IMR-90 (cell line): ENCODE measurements at regions not wholly inside any gene's neighbourhood (a gene's known extent, or its start where the extent isn't known, plus 50 kb on each side); places are given as distances from the start of the nearest gene placed in this dataset.
A peak's percentile ranks its signal among the peaks of the same experiment; 100 is the strongest.

Source experiments
- ATAC-seq: fragments of 200-7000 bp; cut with Tn5 transposase; 2 replicates; pipeline ENCODE4 v1.9.1; 2020; ENCODE audit warnings: low read depth, mild to moderate bottlenecking, moderate library complexity
- BruUV-seq: library from RNA; stranded (reverse); fragments of 400-500 nt; replicated peaks from 2 replicates; lab custom pipeline; 2021; lab: Mats Ljungman, UMichigan
- CTCF ChIA-PET: fragments of 300-600 bp; formaldehyde crosslinking; extraction: SDS; loops from one replicate; lab custom pipeline; 2021; ENCODE audit warnings: antibody characterized with exemption; lab: Yijun Ruan, JAX
- POLR2A ChIA-PET: fragments of 300-600 bp; sonication (Branson Sonifier 250); formaldehyde crosslinking; loops from one replicate; lab custom pipeline; 2022; ENCODE audit warnings: antibody characterized with exemption; ENCODE audit not compliant: unreplicated experiment; lab: Charles Lee
- DNase-seq: peaks from one replicate; pipeline ENCODE4 v3.0.0; 2013
- H2AFZ ChIP-seq: replicated peaks from 2 replicates; pipeline ENCODE3; 2013; ENCODE audit warnings: low read length, mild to moderate bottlenecking; ENCODE audit not compliant: poor library complexity
- H2AK5ac ChIP-seq: 2 replicates; pipeline ENCODE4 v1.6.1; 2013; ENCODE audit warnings: low read depth, low read length, inconsistent platforms
- H2AK9ac ChIP-seq: replicated peaks from 2 replicates; pipeline ENCODE3; 2013; ENCODE audit warnings: mild to moderate bottlenecking, low read depth, low read length, moderate library complexity; ENCODE audit not compliant: poor library complexity
- H2BK120ac ChIP-seq: 2 replicates; pipeline ENCODE4 v1.6.1; 2013; ENCODE audit warnings: low read depth, low read length, inconsistent platforms
- H2BK15ac ChIP-seq: 3 replicates; pipeline ENCODE4 v1.6.1; 2013; ENCODE audit warnings: low read depth, low read length, inconsistent platforms
- H2BK20ac ChIP-seq: 2 replicates; pipeline ENCODE4 v1.6.1; 2013; ENCODE audit warnings: low read depth, mild to moderate bottlenecking, inconsistent platforms, low read length, moderate library complexity
- H2BK5ac ChIP-seq: 2 replicates; pipeline ENCODE4 v1.6.1; 2013; ENCODE audit warnings: mild to moderate bottlenecking, low read depth, low read length, inconsistent platforms; ENCODE audit not compliant: poor library complexity, severe bottlenecking
- H3K14ac ChIP-seq: replicated peaks from 2 replicates; pipeline ENCODE4 v1.6.1; 2013; ENCODE audit warnings: low read depth, low read length, inconsistent platforms
- H3K18ac ChIP-seq: 2 replicates; pipeline ENCODE4 v1.6.1; 2013; ENCODE audit warnings: low read depth, low read length, control low read depth
- H3K23ac ChIP-seq: 2 replicates; pipeline ENCODE4 v1.6.1; 2013; ENCODE audit warnings: low read depth, low read length, inconsistent platforms
- H3K27ac ChIP-seq: 2 replicates; pipeline ENCODE4 v1.5.1; 2013; ENCODE audit warnings: mild to moderate bottlenecking, control low read depth, low read length; ENCODE audit not compliant: insufficient read depth
- H3K27me3 ChIP-seq: 2 replicates; pipeline ENCODE4 v1.6.1; 2013; ENCODE audit warnings: low read length; ENCODE audit not compliant: control insufficient read depth, insufficient read depth
- H3K36me3 ChIP-seq: 2 replicates; pipeline ENCODE4 v1.6.1; 2013; ENCODE audit warnings: low read length, mixed read lengths; ENCODE audit not compliant: control insufficient read depth, insufficient read depth
- H3K4ac ChIP-seq: 2 replicates; pipeline ENCODE4 v1.6.1; 2013; ENCODE audit warnings: low read depth, low read length, inconsistent platforms
- H3K4me1 ChIP-seq: 2 replicates; pipeline ENCODE4 v1.6.1; 2013; ENCODE audit warnings: low read length, mixed read lengths; ENCODE audit not compliant: control insufficient read depth, insufficient read depth
- H3K4me2 ChIP-seq: 2 replicates; pipeline ENCODE4 v1.6.1; 2013; ENCODE audit warnings: low read depth, mild to moderate bottlenecking, control low read depth, low read length, moderate library complexity
- H3K4me3 ChIP-seq: 2 replicates; pipeline ENCODE4 v1.5.1; 2013; ENCODE audit warnings: low read depth, mild to moderate bottlenecking, control low read depth, low read length, moderate library complexity; ENCODE audit not compliant: insufficient read depth
- H3K56ac ChIP-seq: 2 replicates; pipeline ENCODE4 v1.6.1; 2013; ENCODE audit warnings: low read length, inconsistent platforms; ENCODE audit not compliant: insufficient read depth; ENCODE audit errors: extremely low read depth
- H3K79me1 ChIP-seq, 2 experiments: 2 replicates each; pipeline ENCODE4 v1.6.1; 2013; ENCODE audit warnings: low read length in 2 of 2, inconsistent platforms in 1 of 2, low read depth in 1 of 2
- H3K9ac ChIP-seq: 2 replicates; pipeline ENCODE4 v1.6.1; 2013; ENCODE audit warnings: low read depth, low read length, control low read depth
- H3K9me1 ChIP-seq: 2 replicates; pipeline ENCODE4 v1.6.1; 2013; ENCODE audit warnings: low read length, inconsistent platforms; ENCODE audit not compliant: insufficient read depth
- H3K9me3 ChIP-seq: 2 replicates; pipeline ENCODE4 v1.6.1; 2013; ENCODE audit warnings: low read length; ENCODE audit not compliant: control insufficient read depth, insufficient read depth
- H4K20me1 ChIP-seq: 2 replicates; pipeline ENCODE4 v1.6.1; 2013; ENCODE audit warnings: low read length, inconsistent platforms; ENCODE audit not compliant: insufficient read depth
- H4K5ac ChIP-seq: 2 replicates; pipeline ENCODE4 v1.6.1; 2013; ENCODE audit warnings: mild to moderate bottlenecking, low read depth, low read length, control low read depth
- H4K8ac ChIP-seq, 2 experiments: 2 replicates each; pipeline ENCODE4 v1.6.1; 2013; ENCODE audit warnings: low read depth in 2 of 2, low read length in 2 of 2, control low read depth in 1 of 2, inconsistent platforms in 1 of 2
- H4K91ac ChIP-seq: 2 replicates; pipeline ENCODE4 v1.6.1; 2013; ENCODE audit warnings: low read depth, low read length, inconsistent platforms; ENCODE audit not compliant: insufficient read depth
- MAFK ChIP-seq: IDR thresholded peaks from 2 replicates; pipeline ENCODE4 v1.6.1; 2012; ENCODE audit warnings: low read depth, low read length, improper control_type of control experiment
- RAD21 ChIP-seq: IDR thresholded peaks from 2 replicates; pipeline ENCODE4 v1.6.1; 2012; ENCODE audit warnings: low read length, improper control_type of control experiment
- WGBS, 2 experiments: methylation state at CpG; one replicate each; pipeline versions ENCODE4 v1.1.5 to v1.1.7; 2013; ENCODE audit warnings: missing lambda C conversion rate in 2 of 2; ENCODE audit not compliant: insufficient read length in 1 of 2; ENCODE audit errors: extremely low coverage in 2 of 2; 5-methylcytosine and 5-hydroxymethylcytosine counted together
- dilution Hi-C: fragments of 300-500 bp; cut with HindIII; formaldehyde crosslinking; loops from one replicate; pipeline ENCODE4 v1.14.3; 2018; ENCODE audit warnings: low sequenced_read_pairs; ENCODE audit not compliant: unreplicated experiment
- in situ Hi-C: fragments of 300-500 bp; cut with MboI; formaldehyde crosslinking; loops from 3 replicates; pipeline ENCODE4 v1.14.3; 2019; ENCODE audit warnings: low sequenced_read_pairs, inconsistent platforms, mixed read lengths
- intact Hi-C: fragments of 100-400 bp; cut with micrococcal nuclease; formaldehyde crosslinking; loops from 2 replicates; pipeline ENCODE4 v1.10.0; 2022

DNA sequence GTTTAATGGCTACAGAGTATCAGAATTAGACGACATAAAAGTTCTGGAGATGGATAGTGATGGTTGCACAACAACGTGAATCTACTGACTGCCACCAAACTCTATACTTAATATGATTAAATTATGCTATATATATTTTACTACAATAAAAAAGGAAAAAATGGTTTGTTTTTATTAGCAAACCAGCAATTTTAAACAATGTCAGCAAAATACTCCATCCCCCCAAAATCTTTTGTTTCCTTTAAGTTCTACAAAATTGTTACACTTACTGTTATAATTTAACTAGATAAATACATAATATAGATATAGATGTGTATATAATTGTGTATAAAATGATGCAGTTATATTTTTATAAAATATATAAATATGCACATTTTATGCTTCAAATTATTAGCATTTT is 710.8 kb upstream of the UBE2E2 start:
- Histone ChIP-seq H3K4me3 (no peak overlapping the region), H3K79me1 (no peaks in the 10 kb centered on the region), H4K8ac (no peak overlapping the region), H3K9me1 (no peaks in the 10 kb centered on the region), H2BK120ac (no peak overlapping the region), H3K23ac (no peak overlapping the region), H3K4ac (no peak overlapping the region), H3K9ac (no peak overlapping the region), H4K5ac (no peak overlapping the region), H3K36me3 (no peaks in the 10 kb centered on the region), H3K14ac (no peak overlapping the region), H3K27me3 (no peaks in the 10 kb centered on the region), H3K56ac (no peak overlapping the region), H4K20me1 (no peaks in the 10 kb centered on the region), H3K4me1 (no peaks in the 10 kb centered on the region), H2AK9ac (no peak overlapping the region), H3K4me2 (no peak overlapping the region), H2BK15ac (no peak overlapping the region), H3K18ac (no peak overlapping the region), H4K91ac (no peak overlapping the region), H2AK5ac (no peak overlapping the region), H2BK5ac (no peak overlapping the region), H2BK20ac (no peak overlapping the region), H3K27ac (no peak overlapping the region), H2AFZ (no peak overlapping the region), H3K9me3 (no peaks in the 10 kb centered on the region; the same call in 1 of the 2 replicates)
- POLR2A ChIA-PET, result no interaction called here
- ATAC-seq (no peak), DNase-seq (no peak)
- intact Hi-C loops, result no loop called here
- dilution Hi-C loops, result no loop called here
- CTCF ChIA-PET, result no interaction called here
- whole genome bisulfite sequencing, 2 experiments, result no CpG with 5 or more reads among the region's 2 CpGs
- in situ Hi-C loops, result no loop called here
- no TSS peak for BruUV-seq
- peak; percentile 24; the same call in 1 of the 2 replicates for TF ChIP-seq MAFK
- no peak for TF ChIP-seq RAD21
